GM12874 (cell line): ENCODE measurements at regions not wholly inside any gene's neighbourhood (a gene's known extent, or its start where the extent isn't known, plus 50 kb on each side); places are given as distances from the start of the nearest gene placed in this dataset.

Experiments used
- CTCF ChIP-seq: IDR thresholded peaks from 2 replicates; pipeline ENCODE4 v1.5.1; 2011; ENCODE audit warnings: low read depth, mild to moderate bottlenecking, control low read depth, low read length, moderate library complexity; ENCODE audit not compliant: insufficient read depth

DNA sequence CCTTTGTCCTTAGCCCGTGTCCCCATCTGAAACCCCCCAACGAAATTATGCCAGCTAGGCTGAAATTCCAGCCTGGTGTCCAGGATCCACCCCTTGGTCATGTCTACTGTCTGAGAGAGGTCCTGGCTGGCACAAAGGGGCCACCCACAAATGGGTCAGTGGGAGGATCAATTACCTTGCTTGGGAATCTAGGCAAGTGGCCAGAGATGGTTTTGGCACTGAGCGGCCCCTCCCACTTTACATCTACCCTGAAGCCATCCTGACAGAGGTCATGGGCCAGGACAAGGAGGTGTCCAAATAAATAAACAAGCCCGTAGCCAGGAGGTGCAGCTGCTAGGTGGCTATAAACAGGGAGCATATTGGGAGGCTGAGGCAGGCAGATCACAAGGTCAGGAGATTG lies 311.5 kb downstream of the MN1 start:
- no peak for TF ChIP-seq CTCF

DNA sequence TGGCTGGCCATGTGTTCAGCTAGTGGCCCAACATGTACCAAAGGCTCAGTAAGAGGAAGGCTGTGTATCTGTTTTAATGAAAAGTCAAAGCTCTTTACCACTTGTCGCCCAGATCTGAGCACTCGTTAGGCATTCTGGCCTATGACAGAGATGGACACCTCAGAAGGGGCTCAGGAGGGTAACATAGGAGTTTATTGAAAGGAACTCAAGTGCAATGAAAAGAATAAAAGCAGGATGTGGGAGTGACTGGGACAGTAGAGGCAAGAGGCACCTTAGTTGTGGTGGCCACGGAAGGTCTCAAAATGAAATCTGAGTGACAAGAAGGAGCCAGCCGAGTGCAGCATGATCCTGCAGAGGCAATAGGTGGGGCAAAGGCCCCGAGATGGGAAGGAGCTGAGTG lies 309.7 kb downstream of the MN1 start:
- TF ChIP-seq CTCF, result no peak

DNA sequence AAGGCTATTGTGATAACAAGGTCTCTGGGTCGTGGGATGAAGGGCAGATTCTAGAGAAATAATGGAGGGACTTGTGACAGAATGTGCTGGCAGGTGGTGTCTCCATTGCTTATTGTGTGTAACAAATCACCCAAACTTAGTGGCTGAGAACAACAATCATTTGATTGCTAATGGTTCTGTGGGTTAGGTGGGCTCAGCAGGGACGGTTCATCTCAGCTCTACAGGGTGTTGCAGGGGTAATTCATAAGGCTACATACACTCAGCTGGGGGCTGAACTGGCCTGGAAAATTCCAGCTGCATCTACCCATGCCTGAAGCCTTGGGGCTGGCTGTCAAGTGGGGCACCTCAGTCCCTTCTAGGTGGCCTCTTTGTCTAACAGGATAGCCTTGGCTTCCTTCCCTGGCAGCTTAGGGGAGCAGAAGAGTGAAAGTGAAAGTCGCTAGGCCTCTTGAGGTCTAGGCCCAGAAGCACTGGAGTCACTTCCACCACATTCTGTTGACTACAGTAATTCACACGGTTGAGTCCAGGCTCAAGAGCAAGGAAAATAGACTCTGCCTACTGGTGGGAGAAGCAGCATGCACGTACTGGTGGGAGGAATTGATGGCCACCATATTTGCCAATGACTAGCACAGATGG lies 308.9 kb downstream of the MN1 start:
- no peak for TF ChIP-seq CTCF

GRCh38 chr22:27493796-27494195 lies 307.8 kb downstream of the MN1 start:
- TF ChIP-seq CTCF, result no peak

GRCh38 chr22:27494785-27495184 lies 306.8 kb downstream of the MN1 start:
- no peak for TF ChIP-seq CTCF

- TF ChIP-seq CTCF, result no peak
Observed at GRCh38 chr22:27495325-27495724, 306.2 kb downstream of the MN1 start.

DNA sequence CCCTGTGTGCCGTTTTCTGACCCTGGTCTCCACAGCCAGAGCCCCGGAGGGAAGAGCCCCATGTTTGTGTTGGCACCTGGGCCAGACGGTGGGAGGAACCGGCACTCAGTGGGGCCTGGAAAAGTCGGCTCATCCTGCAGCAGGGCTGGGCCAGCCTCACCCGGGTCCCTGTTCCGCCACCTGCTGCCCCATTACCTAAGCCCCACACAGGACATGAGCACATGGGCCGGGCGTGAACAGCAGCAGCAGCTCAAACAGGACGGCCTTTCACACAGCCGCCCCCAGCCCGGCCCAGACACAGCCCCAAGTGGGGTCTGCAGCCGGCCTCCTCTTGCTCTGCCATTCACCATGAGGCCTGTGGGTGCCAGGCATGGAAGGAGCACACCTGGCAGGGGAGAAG lies 302.4 kb downstream of the MN1 start:
- no peak for TF ChIP-seq CTCF
